HEK293 (cell line): ENCODE measurements at regions not wholly inside any gene's neighbourhood (a gene's known extent, or its start where the extent isn't known, plus 50 kb on each side); places are given as distances from the start of the nearest gene placed in this dataset.

Experiments
- CTCF ChIA-PET: fragments of 350-600 bp; formaldehyde crosslinking; extraction: SDS; loops from one replicate; lab custom pipeline; 2021; ENCODE audit warnings: antibody characterized with exemption; lab: Yijun Ruan, JAX
- POLR2A ChIA-PET: fragments of 300-600 bp; formaldehyde crosslinking; extraction: SDS; loops from one replicate; lab custom pipeline; 2020; ENCODE audit warnings: antibody characterized with exemption, inconsistent platforms; lab: Yijun Ruan, JAX
- H3K27ac ChIP-seq: fragments of 200-500 bp; sonication (Bioruptor generic); 2 replicates; pipeline ENCODE4 v1.5.1; 2014; ENCODE audit warnings: low read depth, low read length, control low read depth, inconsistent platforms; ENCODE audit errors: extremely low read depth
- H3K36me3 ChIP-seq, 2 experiments: fragments of 200-500 bp in 1 of 2; sonication (Bioruptor generic) in 1 of 2; 1 replicate in 1 of 2; 2 replicates in 1 of 2; pipeline ENCODE4 v1.5.1; 2014 to 2017; ENCODE audit warnings: inconsistent platforms in 2 of 2, low read length in 2 of 2; ENCODE audit not compliant: control insufficient read depth in 2 of 2, insufficient read depth in 1 of 2
- H3K4me1 ChIP-seq: fragments of 200-500 bp; sonication (Bioruptor generic); 2 replicates; pipeline ENCODE4 v1.5.1; 2014; ENCODE audit warnings: mild to moderate bottlenecking, low read length, inconsistent platforms; ENCODE audit not compliant: control insufficient read depth, insufficient read depth
- H3K4me3 ChIP-seq: 2 replicates; pipeline ENCODE4 v1.5.1; 2011; ENCODE audit warnings: low read depth, mild to moderate bottlenecking, control low read depth, low read length, moderate library complexity
- H3K9me3 ChIP-seq: fragments of 200-500 bp; sonication (Bioruptor generic); 2 replicates; pipeline ENCODE4 v1.5.1; 2014; ENCODE audit warnings: low read depth, low read length, inconsistent platforms; ENCODE audit not compliant: control insufficient read depth, insufficient read depth
- EGR2 ChIP-seq: fragments of 450-650 bp; formaldehyde crosslinking; IDR thresholded peaks from 2 replicates; pipeline ENCODE4 v1.5.1; 2016; ENCODE audit warnings: low read depth, missing biosample characterization, missing genetic modification characterization
- GLIS1 ChIP-seq: fragments of 450-650 bp; formaldehyde crosslinking; IDR thresholded peaks from 2 replicates; pipeline ENCODE4 v1.5.1; 2016; ENCODE audit warnings: missing biosample characterization, missing genetic modification characterization
- KLF16 ChIP-seq: fragments of 450-650 bp; formaldehyde crosslinking; IDR thresholded peaks from 2 replicates; pipeline ENCODE4 v1.5.1; 2017; ENCODE audit warnings: missing biosample characterization, missing genetic modification characterization
- SETDB1 ChIP-seq: IDR thresholded peaks from one replicate; pipeline ENCODE4 v1.6.1; 2017; ENCODE audit warnings: mild to moderate bottlenecking, low read length, moderate library complexity, mixed read lengths; ENCODE audit not compliant: insufficient read length
- ZBTB17 ChIP-seq: fragments of 450-650 bp; formaldehyde crosslinking; IDR thresholded peaks from 2 replicates; pipeline ENCODE4 v1.5.1; 2016; ENCODE audit warnings: missing biosample characterization, missing genetic modification characterization
- ZFHX2 ChIP-seq: fragments of 450-650 bp; formaldehyde crosslinking; conservative IDR thresholded peaks from 2 replicates; pipeline ENCODE4 v1.5.1; 2016; ENCODE audit warnings: missing biosample characterization, missing genetic modification characterization
- ZNF416 ChIP-seq: fragments of 450-650 bp; formaldehyde crosslinking; IDR thresholded peaks from 2 replicates; pipeline ENCODE4 v1.5.1; 2016; ENCODE audit warnings: missing biosample characterization, missing genetic modification characterization
- ZNF768 ChIP-seq: fragments of 450-650 bp; formaldehyde crosslinking; IDR thresholded peaks from 2 replicates; pipeline ENCODE4 v1.5.1; 2018; ENCODE audit warnings: missing biosample characterization, mild to moderate bottlenecking, missing genetic modification characterization
- TF ChIP-seq, protein P1 (sequence below): fragments of 450-650 bp; formaldehyde crosslinking; IDR thresholded peaks from 2 replicates; pipeline ENCODE4 v1.5.1; 2016; ENCODE audit warnings: missing biosample characterization, missing genetic modification characterization
- TF ChIP-seq, protein P2 (sequence below): fragments of 450-650 bp; formaldehyde crosslinking; IDR thresholded peaks from 2 replicates; pipeline ENCODE4 v1.5.1; 2016; ENCODE audit warnings: missing biosample characterization, missing genetic modification characterization
- TF ChIP-seq, protein P3 (sequence below): fragments of 450-650 bp; formaldehyde crosslinking; IDR thresholded peaks from 2 replicates; pipeline ENCODE4 v1.5.1; 2016; ENCODE audit warnings: missing biosample characterization, missing genetic modification characterization, low read depth
- TF ChIP-seq, protein P4 (sequence below): fragments of 450-650 bp; formaldehyde crosslinking; IDR thresholded peaks from 2 replicates; pipeline ENCODE4 v1.5.1; 2017; ENCODE audit warnings: missing biosample characterization, missing genetic modification characterization
- TF ChIP-seq, protein P5 (sequence below): fragments of 450-650 bp; formaldehyde crosslinking; IDR thresholded peaks from 2 replicates; pipeline ENCODE4 v1.5.1; 2016; ENCODE audit warnings: missing biosample characterization, missing genetic modification characterization
- TF ChIP-seq, protein P6 (sequence below): fragments of 450-650 bp; formaldehyde crosslinking; IDR thresholded peaks from 2 replicates; pipeline ENCODE4 v1.5.1; 2016; ENCODE audit warnings: missing biosample characterization, missing genetic modification characterization, borderline replicate concordance
- TF ChIP-seq, protein P7 (sequence below): fragments of 450-650 bp; formaldehyde crosslinking; IDR thresholded peaks from 2 replicates; pipeline ENCODE4 v1.5.1; 2016; ENCODE audit warnings: missing biosample characterization, missing genetic modification characterization

DNA sequence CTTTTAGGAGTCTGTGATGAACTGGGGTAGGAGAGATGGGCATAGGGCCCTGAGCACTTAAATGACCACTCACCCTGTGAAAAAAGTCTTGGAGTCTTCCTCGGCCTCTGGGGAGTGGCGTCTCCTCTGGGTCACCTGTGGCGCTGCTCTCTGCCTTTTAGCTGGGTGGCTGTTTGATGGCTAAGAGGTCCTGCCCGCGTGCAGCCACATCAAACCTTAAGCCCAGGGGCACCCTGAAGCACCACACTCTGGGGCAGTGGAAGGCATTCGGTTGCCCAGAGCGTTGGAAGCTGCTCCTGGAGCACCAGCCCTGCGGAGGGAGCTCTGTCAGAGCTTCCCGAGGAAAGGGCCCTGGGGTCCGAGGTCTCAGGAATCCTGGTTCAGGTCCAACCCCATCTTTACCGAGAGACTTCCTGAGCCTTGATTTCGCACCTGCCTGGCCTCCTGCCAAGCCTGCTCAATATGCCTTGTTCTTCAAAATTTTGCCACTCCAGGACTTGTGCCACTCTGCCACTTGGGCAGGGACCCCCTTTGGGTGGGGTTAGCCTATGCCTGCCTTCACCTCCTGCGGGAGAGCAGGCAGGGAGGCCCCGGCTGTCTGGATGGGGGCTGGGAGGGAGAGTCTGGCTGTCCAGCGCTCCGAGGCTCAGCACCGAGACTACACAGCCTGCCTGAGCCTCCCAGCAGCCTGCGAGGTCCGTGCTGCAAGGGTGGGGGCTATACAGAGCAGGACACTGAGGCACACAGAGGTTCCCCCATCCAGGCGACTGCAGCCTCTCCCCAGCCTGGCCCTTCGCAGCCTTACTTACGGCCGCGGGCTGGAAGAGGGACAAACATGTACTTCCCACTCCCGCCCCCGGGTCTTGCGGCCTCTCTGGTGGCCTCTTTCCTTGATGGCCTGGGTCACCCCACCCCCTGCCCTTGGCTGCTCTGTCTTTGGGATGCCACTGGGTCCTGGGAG lies 63.4 kb upstream of the RNU6ATAC start:
- H3K36me3 ChIP-seq = no peaks in the 10 kb centered on the region
- no peaks in the 10 kb centered on the region for H3K9me3 ChIP-seq
- peak; percentile 52; the same call in 1 of the 2 replicates for TF ChIP-seq EGR2 (tag by site-specific recombination)
- no peak for TF ChIP-seq SETDB1
- TF ChIP-seq, protein P1, sequence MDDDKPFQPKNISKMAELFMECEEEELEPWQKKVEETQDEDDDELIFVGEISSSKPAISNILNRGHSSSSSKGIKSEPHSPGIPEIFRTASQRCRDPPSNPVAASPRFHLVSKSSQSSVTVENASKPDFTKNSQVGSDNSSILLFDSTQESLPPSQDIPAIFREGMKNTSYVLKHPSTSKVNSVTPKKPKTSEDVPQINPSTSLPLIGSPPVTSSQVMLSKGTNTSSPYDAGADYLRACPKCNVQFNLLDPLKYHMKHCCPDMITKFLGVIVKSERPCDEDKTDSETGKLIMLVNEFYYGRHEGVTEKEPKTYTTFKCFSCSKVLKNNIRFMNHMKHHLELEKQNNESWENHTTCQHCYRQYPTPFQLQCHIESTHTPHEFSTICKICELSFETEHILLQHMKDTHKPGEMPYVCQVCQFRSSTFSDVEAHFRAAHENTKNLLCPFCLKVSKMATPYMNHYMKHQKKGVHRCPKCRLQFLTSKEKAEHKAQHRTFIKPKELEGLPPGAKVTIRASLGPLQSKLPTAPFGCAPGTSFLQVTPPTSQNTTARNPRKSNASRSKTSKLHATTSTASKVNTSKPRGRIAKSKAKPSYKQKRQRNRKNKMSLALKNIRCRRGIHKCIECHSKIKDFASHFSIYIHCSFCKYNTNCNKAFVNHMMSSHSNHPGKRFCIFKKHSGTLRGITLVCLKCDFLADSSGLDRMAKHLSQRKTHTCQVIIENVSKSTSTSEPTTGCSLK (tag by site-specific recombination) = no peak
- TF ChIP-seq, protein P2, sequence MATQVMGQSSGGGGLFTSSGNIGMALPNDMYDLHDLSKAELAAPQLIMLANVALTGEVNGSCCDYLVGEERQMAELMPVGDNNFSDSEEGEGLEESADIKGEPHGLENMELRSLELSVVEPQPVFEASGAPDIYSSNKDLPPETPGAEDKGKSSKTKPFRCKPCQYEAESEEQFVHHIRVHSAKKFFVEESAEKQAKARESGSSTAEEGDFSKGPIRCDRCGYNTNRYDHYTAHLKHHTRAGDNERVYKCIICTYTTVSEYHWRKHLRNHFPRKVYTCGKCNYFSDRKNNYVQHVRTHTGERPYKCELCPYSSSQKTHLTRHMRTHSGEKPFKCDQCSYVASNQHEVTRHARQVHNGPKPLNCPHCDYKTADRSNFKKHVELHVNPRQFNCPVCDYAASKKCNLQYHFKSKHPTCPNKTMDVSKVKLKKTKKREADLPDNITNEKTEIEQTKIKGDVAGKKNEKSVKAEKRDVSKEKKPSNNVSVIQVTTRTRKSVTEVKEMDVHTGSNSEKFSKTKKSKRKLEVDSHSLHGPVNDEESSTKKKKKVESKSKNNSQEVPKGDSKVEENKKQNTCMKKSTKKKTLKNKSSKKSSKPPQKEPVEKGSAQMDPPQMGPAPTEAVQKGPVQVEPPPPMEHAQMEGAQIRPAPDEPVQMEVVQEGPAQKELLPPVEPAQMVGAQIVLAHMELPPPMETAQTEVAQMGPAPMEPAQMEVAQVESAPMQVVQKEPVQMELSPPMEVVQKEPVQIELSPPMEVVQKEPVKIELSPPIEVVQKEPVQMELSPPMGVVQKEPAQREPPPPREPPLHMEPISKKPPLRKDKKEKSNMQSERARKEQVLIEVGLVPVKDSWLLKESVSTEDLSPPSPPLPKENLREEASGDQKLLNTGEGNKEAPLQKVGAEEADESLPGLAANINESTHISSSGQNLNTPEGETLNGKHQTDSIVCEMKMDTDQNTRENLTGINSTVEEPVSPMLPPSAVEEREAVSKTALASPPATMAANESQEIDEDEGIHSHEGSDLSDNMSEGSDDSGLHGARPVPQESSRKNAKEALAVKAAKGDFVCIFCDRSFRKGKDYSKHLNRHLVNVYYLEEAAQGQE (tag by site-specific recombination) = peak; percentile 80
- TF ChIP-seq ZNF768 = no peak
- TF ChIP-seq, protein P3, sequence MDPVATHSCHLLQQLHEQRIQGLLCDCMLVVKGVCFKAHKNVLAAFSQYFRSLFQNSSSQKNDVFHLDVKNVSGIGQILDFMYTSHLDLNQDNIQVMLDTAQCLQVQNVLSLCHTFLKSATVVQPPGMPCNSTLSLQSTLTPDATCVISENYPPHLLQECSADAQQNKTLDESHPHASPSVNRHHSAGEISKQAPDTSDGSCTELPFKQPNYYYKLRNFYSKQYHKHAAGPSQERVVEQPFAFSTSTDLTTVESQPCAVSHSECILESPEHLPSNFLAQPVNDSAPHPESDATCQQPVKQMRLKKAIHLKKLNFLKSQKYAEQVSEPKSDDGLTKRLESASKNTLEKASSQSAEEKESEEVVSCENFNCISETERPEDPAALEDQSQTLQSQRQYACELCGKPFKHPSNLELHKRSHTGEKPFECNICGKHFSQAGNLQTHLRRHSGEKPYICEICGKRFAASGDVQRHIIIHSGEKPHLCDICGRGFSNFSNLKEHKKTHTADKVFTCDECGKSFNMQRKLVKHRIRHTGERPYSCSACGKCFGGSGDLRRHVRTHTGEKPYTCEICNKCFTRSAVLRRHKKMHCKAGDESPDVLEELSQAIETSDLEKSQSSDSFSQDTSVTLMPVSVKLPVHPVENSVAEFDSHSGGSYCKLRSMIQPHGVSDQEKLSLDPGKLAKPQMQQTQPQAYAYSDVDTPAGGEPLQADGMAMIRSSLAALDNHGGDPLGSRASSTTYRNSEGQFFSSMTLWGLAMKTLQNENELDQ = no peak
- no peak for TF ChIP-seq GLIS1
- TF ChIP-seq, protein P4, sequence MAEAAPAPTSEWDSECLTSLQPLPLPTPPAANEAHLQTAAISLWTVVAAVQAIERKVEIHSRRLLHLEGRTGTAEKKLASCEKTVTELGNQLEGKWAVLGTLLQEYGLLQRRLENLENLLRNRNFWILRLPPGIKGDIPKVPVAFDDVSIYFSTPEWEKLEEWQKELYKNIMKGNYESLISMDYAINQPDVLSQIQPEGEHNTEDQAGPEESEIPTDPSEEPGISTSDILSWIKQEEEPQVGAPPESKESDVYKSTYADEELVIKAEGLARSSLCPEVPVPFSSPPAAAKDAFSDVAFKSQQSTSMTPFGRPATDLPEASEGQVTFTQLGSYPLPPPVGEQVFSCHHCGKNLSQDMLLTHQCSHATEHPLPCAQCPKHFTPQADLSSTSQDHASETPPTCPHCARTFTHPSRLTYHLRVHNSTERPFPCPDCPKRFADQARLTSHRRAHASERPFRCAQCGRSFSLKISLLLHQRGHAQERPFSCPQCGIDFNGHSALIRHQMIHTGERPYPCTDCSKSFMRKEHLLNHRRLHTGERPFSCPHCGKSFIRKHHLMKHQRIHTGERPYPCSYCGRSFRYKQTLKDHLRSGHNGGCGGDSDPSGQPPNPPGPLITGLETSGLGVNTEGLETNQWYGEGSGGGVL = no peak
- TF ChIP-seq, protein P5, sequence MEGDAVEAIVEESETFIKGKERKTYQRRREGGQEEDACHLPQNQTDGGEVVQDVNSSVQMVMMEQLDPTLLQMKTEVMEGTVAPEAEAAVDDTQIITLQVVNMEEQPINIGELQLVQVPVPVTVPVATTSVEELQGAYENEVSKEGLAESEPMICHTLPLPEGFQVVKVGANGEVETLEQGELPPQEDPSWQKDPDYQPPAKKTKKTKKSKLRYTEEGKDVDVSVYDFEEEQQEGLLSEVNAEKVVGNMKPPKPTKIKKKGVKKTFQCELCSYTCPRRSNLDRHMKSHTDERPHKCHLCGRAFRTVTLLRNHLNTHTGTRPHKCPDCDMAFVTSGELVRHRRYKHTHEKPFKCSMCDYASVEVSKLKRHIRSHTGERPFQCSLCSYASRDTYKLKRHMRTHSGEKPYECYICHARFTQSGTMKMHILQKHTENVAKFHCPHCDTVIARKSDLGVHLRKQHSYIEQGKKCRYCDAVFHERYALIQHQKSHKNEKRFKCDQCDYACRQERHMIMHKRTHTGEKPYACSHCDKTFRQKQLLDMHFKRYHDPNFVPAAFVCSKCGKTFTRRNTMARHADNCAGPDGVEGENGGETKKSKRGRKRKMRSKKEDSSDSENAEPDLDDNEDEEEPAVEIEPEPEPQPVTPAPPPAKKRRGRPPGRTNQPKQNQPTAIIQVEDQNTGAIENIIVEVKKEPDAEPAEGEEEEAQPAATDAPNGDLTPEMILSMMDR (tag by site-specific recombination) = no peak
- no peak for TF ChIP-seq KLF16 (tag by site-specific recombination)
- no peak for TF ChIP-seq ZNF416
- TF ChIP-seq, protein P6, sequence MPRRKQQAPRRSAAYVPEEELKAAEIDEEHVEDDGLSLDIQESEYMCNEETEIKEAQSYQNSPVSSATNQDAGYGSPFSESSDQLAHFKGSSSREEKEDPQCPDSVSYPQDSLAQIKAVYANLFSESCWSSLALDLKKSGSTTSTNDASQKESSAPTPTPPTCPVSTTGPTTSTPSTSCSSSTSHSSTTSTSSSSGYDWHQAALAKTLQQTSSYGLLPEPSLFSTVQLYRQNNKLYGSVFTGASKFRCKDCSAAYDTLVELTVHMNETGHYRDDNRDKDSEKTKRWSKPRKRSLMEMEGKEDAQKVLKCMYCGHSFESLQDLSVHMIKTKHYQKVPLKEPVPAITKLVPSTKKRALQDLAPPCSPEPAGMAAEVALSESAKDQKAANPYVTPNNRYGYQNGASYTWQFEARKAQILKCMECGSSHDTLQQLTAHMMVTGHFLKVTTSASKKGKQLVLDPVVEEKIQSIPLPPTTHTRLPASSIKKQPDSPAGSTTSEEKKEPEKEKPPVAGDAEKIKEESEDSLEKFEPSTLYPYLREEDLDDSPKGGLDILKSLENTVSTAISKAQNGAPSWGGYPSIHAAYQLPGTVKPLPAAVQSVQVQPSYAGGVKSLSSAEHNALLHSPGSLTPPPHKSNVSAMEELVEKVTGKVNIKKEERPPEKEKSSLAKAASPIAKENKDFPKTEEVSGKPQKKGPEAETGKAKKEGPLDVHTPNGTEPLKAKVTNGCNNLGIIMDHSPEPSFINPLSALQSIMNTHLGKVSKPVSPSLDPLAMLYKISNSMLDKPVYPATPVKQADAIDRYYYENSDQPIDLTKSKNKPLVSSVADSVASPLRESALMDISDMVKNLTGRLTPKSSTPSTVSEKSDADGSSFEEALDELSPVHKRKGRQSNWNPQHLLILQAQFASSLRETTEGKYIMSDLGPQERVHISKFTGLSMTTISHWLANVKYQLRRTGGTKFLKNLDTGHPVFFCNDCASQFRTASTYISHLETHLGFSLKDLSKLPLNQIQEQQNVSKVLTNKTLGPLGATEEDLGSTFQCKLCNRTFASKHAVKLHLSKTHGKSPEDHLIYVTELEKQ (tag by site-specific recombination) = no peak
- TF ChIP-seq ZFHX2 (tag by site-specific recombination) = peak; percentile 55
- TF ChIP-seq ZBTB17 = no peak
- TF ChIP-seq, protein P7, sequence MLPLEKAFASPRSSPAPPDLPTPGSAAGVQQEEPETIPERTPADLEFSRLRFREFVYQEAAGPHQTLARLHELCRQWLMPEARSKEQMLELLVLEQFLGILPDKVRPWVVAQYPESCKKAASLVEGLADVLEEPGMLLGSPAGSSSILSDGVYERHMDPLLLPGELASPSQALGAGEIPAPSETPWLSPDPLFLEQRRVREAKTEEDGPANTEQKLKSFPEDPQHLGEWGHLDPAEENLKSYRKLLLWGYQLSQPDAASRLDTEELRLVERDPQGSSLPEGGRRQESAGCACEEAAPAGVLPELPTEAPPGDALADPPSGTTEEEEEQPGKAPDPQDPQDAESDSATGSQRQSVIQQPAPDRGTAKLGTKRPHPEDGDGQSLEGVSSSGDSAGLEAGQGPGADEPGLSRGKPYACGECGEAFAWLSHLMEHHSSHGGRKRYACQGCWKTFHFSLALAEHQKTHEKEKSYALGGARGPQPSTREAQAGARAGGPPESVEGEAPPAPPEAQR = no peak
- POLR2A ChIA-PET = no interaction called here
- H3K27ac ChIP-seq = no peak overlapping the region
- peaks cover 6% of the 10 kb centered on the region; the same call in 1 of the 2 replicates for H3K4me1 ChIP-seq
- CTCF ChIA-PET = interaction anchor here (0.5 to 0.7 kb wide), 2 partner anchors 80 to 161 kb away, joined by 3 to 4 read pairs; no protein-coding TSS in a partner anchor
- H3K4me3 ChIP-seq = no peak overlapping the region
